ENCODE measurements at regions not wholly inside any gene's neighbourhood (a gene's known extent, or its start where the extent isn't known, plus 50 kb on each side); places are given as distances from the start of the nearest gene placed in this dataset.

DNA sequence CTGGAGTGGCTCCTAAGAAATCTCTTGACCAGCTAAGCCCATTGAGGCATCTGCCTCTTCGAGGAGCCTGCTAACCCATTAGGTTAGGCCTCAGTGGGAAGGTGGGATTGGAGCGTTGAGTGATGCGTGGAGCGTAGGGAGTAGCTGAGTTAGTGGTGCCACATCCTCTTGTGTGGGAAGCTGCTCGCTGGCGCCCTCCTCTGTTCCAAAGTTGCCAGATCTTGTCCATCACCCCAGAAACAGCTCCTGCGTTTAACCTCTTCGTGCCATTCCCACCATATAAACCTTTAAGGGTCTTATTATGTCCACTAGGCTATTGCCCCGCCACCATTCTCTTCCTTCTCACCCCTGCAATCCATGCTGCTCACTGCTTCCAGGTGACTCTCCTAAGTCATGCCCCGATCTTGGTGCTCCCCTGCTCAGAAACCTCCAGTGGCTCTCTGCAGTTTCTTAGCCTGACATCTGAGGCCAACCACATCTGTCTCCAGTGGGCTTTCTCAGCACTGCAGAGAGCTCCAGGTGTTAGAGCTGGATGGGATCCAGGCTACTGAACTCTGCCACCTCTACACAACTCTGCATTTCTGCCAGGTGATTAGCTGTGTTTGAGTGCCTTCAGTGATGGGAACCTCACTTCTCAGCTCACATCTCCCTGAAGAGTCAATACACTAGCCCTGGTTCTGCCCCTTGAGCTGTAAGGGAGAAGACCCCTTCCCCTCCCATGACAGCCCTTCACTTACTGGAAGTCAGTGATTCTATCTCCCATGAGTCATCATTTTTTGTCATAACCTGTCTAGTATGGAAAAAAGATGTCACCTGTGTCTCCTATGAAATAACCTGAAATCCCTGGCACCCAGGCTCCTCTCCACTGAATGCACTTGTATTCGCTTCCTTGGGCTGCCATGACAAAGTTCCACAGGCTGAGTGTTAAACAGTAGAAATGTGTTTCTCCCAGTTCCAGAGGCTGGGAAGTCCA, 65.0 kb upstream of the FGFR2 start:
- DNase-seq (ENCODE audit: low read depth in 4 of 4, low spot score in 3 of 4) = no peak

DNA sequence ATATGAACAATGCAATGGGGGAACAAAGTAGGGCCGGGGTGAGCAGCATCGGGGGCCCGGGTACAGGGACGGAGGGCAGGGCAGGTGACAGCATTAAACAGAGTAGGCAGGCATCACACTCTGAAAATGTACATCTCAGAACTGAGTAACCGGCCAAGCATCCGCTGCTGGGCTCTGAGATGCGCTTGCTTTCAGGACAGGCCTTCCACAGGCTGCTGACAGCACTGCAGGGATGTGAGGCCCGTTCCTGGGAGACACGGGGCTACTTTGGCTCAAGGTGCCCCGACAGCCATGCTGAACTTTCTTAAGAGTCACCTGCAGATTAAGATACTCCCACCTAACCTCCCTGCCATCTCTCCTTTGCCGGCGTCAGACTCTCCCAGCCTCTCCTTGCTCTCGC, 64.3 kb upstream of the FGFR2 start:
- DNase-seq (ENCODE audit: low read depth in 4 of 4, low spot score in 3 of 4) = no peak

DNA sequence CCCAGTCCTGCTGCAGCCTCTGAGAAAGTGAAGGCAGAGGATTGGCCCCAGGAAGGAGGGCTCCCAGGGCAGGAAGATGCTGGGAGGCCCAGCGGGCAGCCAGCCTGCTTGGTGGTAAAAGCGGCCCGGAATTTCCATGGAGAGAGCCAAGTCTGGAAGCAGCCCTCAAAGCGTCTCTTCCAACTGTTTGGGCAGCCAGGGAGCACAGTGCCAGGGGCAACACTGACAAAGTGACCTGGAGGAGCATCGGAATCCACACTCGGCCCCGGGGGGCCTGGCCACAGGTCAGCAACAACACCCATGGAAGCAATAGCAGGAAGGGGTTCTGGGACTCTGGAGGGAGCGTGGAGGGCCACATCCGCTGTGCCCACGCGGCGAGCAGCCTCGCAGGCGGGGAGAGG, 63.2 kb upstream of the FGFR2 start:
- no peak for DNase-seq (ENCODE audit: low read depth in 4 of 4, low spot score in 3 of 4)

DNA sequence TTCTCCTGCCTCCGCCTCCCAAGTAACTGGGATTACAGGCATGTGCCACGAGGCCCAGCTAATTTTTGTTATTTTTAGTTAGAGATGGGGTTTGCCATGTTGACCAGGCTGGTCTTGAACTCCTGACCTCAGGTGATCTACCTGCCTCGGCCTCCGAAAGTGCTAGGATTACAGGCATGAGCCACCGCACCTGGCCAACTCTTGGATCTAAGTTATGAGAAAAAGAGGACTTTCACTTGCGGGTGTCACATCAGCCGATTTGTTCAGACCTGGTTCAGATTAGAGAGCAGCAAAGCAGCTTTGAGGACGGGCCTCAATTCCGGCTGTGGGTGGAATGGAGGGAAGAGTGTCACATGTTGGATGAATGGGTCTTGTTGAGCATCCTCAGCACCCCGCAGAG, 61.0 kb upstream of the FGFR2 start:
- DNase-seq (ENCODE audit: low read depth in 4 of 4, low spot score in 3 of 4) = no peak

DNA sequence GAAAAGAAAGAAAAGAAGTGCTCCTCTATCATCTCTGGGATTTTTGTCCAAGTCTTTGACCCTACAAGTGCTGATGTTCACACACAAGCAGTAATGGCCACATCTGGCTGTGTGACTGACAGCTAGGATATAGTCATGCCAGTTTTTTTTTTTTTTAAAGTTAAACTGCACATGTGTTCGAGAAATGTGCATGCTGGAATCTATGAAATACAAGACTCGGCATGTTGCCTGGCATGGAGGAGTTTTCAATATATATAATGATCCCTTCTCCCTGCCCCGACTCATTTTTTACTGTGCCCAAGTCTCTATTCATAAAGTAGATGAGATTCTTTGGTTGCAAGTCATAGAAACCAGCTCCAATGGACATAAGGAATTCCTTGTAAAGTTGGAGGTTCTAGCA, 60.4 kb upstream of the FGFR2 start:
- no peak for DNase-seq (ENCODE audit: low read depth in 4 of 4, low spot score in 3 of 4)

DNA sequence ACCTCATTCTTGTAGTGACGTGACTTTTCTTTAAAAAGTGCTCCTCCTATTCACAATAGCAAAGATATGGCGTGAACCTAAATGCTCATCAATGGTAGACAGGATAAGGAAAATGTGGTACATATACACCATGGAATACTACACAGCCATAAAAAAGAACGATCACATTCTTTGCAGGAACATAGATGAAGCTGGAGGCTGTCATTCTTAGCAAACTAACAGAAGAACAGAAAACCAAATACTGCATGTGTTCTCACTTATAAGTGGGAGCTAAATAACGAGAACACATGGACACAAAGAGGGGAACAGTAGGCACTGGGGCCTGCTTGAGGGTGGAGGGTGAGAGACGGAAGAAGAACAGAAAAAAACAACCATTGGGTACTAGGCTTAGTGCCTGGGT, 59.9 kb upstream of the FGFR2 start:
- no peak for DNase-seq (ENCODE audit: low read depth in 4 of 4, low spot score in 3 of 4)

DNA sequence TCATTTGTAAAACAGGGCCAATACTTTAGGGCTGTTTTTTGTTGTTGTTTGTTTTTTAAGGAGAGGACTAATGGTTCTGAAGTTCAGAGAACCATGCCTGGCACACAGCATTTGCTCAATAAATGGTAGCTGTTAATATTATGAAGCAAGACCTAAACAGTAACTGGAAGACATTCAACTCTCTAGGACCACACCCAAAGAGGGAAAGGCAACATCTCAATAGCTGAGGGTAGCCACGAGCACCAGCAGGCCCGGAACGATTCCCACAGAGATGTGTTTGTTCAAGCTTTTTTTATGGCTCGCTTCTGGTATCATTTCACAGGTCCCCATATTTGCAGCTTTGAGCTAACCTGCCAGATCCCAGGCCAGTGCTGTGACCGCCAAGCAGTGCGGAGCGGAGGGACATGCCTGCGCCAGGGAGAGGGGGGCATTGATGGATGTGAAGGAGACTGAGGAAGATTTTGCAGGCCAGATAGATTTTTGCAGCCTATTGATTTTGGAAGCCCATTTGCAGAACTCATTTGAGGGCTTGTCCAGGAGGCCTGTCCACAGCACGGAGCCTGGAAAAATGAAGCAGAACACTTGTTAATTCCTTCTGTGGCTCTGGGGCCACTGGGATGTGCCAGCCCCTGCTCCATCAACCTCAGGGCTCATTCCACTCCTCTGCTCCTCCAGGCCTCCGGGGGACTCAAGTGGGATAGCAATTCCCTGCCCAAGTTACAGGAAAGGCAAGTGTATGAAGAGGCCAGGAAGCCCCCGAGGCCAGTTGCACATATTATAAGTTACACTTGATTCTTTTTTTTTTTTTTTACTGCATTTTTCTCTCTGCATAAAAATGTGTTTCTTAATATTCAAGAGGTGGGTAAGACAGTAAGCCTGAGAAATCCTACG, 57.3 kb upstream of the FGFR2 start:
- DNase-seq (ENCODE audit: low read depth in 4 of 4, low spot score in 3 of 4) = no peak

DNA sequence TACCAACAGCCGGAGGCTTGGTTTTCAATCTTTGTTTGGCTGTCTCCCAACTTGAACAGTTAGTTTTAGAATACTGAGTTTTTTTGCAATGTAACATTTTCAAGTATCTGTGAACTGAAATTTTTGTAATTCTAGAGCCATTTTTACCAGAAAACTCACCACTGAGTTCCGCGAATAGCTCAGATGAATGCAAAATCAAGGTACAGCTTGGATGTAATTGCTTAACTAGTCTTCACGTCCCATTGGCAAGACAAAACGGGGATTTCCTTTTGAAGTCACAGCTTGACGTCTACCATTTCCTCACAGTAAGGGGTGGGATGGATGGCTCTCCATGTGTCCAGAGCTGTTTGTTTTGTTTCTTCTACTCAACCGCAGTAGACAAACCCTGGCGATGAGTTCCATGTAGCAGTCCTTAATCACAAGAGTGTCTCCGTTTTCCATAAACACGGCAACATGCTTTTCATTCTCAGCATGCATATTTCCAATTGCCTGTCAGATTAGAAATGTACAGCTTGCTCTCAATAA, 55.8 kb upstream of the FGFR2 start:
- DNase-seq (ENCODE audit: low read depth in 4 of 4, low spot score in 3 of 4) = no peak

DNA sequence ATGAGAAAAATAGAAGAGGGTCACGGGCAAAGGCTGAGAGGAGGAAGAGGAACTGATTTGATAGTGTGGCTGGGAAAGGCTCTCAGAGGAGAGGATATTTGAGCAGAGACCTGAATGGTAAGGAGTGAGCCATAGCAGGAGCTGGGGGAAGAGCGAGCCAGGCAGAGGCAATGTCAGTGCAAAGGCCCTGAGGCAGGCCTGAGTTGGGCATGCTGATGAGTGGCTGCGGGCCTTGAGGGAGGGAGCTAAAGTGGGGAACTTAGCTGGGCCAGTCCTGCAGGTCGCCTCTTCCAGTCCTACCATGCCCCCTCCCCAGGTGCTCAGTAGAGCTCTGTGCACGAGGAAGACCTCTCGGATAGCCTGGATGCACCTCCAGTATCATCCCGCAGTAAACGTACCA, 55.4 kb upstream of the FGFR2 start:
- no peak for DNase-seq (ENCODE audit: low read depth in 4 of 4, low spot score in 3 of 4)

DNA sequence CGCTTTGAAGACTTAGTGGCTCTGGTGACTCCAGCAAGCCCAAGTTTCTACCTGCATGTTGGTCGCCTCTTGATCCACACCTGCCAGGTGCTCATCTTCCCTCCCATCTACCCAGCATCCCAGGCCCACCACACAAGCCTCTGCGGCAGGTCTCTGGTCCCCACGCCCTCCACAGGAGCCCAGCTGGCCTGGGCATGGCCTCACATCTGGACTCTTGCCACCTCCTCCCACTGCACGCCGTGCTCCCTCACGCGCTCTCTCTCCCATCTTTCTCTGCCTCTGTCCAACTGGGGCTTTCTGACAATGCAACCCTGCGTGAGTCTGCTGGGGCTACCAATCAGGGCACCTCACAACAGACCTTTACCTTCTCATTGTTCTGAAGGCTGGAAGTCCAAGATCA, 50.2 kb upstream of the FGFR2 start:
- DNase-seq (ENCODE audit: low read depth in 4 of 4, low spot score in 3 of 4) = no peak

DNA sequence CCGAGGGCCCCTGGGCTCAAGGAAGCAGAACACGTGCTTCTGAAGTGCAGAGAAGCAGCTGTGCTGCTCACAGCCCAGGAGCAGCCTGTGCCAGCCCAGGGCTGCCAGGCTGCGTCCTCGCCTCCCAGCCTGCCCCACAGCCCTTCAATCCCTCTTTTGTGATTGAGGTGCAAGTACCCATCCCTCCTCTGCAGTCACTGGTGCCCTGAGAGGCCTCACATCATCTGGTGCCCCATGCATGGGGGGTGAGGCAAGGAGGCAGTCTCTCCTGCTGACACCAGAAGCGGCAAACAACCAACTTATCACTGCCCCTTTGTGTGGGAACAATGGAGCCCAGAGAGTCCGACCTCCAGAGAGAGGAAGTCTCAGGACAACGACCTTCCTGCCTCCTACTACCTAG, 49.8 kb upstream of the FGFR2 start:
- no peak for DNase-seq (ENCODE audit: low read depth in 4 of 4, low spot score in 3 of 4)
